SK-N-SH (cell line): ENCODE measurements at regions not wholly inside any gene's neighbourhood (a gene's known extent, or its start where the extent isn't known, plus 50 kb on each side); places are given as distances from the start of the nearest gene placed in this dataset.

Experiments
- CTCF ChIA-PET: fragments of 300-600, 350-600 bp; formaldehyde crosslinking; extraction: SDS; loops from one replicate; lab custom pipeline; 2021; lab: Yijun Ruan, JAX
- POLR2A ChIA-PET: fragments of 350-600 bp; sonication (Branson Sonifier 250); formaldehyde crosslinking; extraction: SDS; loops from one replicate; lab custom pipeline; 2020; ENCODE audit warnings: antibody characterized with exemption, inconsistent platforms; lab: Yijun Ruan, JAX
- DNase-seq: peaks from one replicate; pipeline ENCODE4 v3.0.0; 2012
- H2AFZ ChIP-seq: fragments of 200-600 bp; sonication (generic); 2 replicates; pipeline ENCODE4 v1.8.1; 2016; ENCODE audit warnings: antibody characterized with exemption, mild to moderate bottlenecking, low read depth
- H3F3A ChIP-seq: fragments of 200-600 bp; sonication (generic); replicated peaks from 2 replicates; pipeline ENCODE3; 2016; ENCODE audit warnings: antibody characterized with exemption, mild to moderate bottlenecking; ENCODE audit not compliant: insufficient read depth
- H3K27ac ChIP-seq, 2 experiments: fragments of 200-500 bp in 1 of 2; fragments of 200-600 bp in 1 of 2; sonication (Bioruptor generic) in 1 of 2; sonication (generic), shearing (Covaris generic) in 1 of 2; 2 replicates each; pipeline versions ENCODE4 v1.5.1 to v1.6.1; 2014 to 2016; ENCODE audit warnings: low read depth in 2 of 2, inconsistent platforms in 1 of 2, low read length in 1 of 2, mild to moderate bottlenecking in 1 of 2, mixed read lengths in 1 of 2
- H3K27me3 ChIP-seq: fragments of 200-600 bp; sonication (generic), shearing (Covaris generic); 2 replicates; pipeline ENCODE4 v1.6.1; 2016; ENCODE audit warnings: mixed run types; ENCODE audit not compliant: insufficient read depth
- H3K36me3 ChIP-seq, 2 experiments: fragments of 200-500 bp in 1 of 2; fragments of 200-600 bp in 1 of 2; sonication (Bioruptor generic) in 1 of 2; sonication (generic) in 1 of 2; replicated peaks in 1 of 2; 2 replicates each; pipeline versions ENCODE3 to v1.5.1; 2014 to 2016; ENCODE audit warnings: low read length in 1 of 2, mild to moderate bottlenecking in 1 of 2; ENCODE audit not compliant: insufficient read depth in 2 of 2, control insufficient read depth in 1 of 2
- H3K4me1 ChIP-seq, 2 experiments: fragments of 200-500 bp in 1 of 2; fragments of 200-600 bp in 1 of 2; sonication (Bioruptor generic) in 1 of 2; sonication (generic), shearing (Covaris generic) in 1 of 2; 2 replicates each; pipeline versions ENCODE4 v1.5.1 to v1.6.1; 2014 to 2016; ENCODE audit warnings: low read depth in 1 of 2, low read length in 1 of 2, mixed run types in 1 of 2; ENCODE audit not compliant: insufficient read depth in 2 of 2, control insufficient read depth in 1 of 2
- H3K4me2 ChIP-seq: fragments of 200-600 bp; sonication (generic), shearing (Covaris generic); 2 replicates; pipeline ENCODE4 v1.6.1; 2017; ENCODE audit warnings: mixed run types
- H3K4me3 ChIP-seq, 2 experiments: fragments of 200-500 bp in 1 of 2; fragments of 200-600 bp in 1 of 2; sonication (Bioruptor generic) in 1 of 2; sonication (generic), shearing (Covaris generic) in 1 of 2; 2 replicates each; pipeline versions ENCODE4 v1.5.1 to v1.8.1; 2014 to 2016; ENCODE audit warnings: low read depth in 2 of 2, inconsistent platforms in 1 of 2, low read length in 1 of 2, mild to moderate bottlenecking in 1 of 2, mixed read lengths in 1 of 2, moderate library complexity in 1 of 2
- H3K79me2 ChIP-seq: fragments of 200-600 bp; sonication (generic); 2 replicates; pipeline ENCODE4 v1.8.1; 2017; ENCODE audit warnings: mild to moderate bottlenecking; ENCODE audit not compliant: insufficient read depth
- H3K9ac ChIP-seq: fragments of 200-600 bp; sonication (generic); 2 replicates; pipeline ENCODE4 v1.6.1; 2017; ENCODE audit warnings: mixed run types
- H3K9me2 ChIP-seq: fragments of 200-600 bp; sonication (generic); 2 replicates; pipeline ENCODE4 v1.6.1; 2017; ENCODE audit warnings: mixed run types
- H3K9me3 ChIP-seq: fragments of 200-600 bp; sonication (generic); 2 replicates; pipeline ENCODE4 v1.6.1; 2017; ENCODE audit warnings: mixed run types, mild to moderate bottlenecking, moderate library complexity
- H4K20me1 ChIP-seq: fragments of 200-600 bp; sonication (generic); 2 replicates; pipeline ENCODE4 v1.6.1; 2017; ENCODE audit warnings: mild to moderate bottlenecking, mixed run types; ENCODE audit not compliant: insufficient read depth
- CHD2 ChIP-seq: fragments of 150-350 bp; IDR thresholded peaks from 2 replicates; pipeline ENCODE4 v1.6.1; 2018; ENCODE audit warnings: low read length; ENCODE audit not compliant: partially characterized antibody
- ELF1 ChIP-seq: IDR thresholded peaks from 2 replicates; pipeline ENCODE4 v1.4.0; 2012
- EP300 ChIP-seq, 2 experiments: IDR thresholded peaks; 2 replicates each; pipeline versions ENCODE4 v1.4.0 to v1.6.1; 2012; ENCODE audit warnings: borderline replicate concordance in 1 of 2, low read depth in 1 of 2, low read length in 1 of 2
- EZH2phosphoT487 ChIP-seq: fragments of 200-600 bp; sonication (generic); IDR thresholded peaks from 2 replicates; pipeline ENCODE4 v1.6.1; 2017; ENCODE audit warnings: low read depth, mixed run types, mild to moderate bottlenecking, antibody characterized with exemption, moderate library complexity, borderline replicate concordance
- FOSL2 ChIP-seq: IDR thresholded peaks from 2 replicates; pipeline ENCODE4 v1.4.0; 2012; ENCODE audit warnings: low read depth, mild to moderate bottlenecking, moderate library complexity, borderline replicate concordance
- FOXM1 ChIP-seq: IDR thresholded peaks from 2 replicates; pipeline ENCODE4 v1.4.0; 2012; ENCODE audit warnings: low read depth, mild to moderate bottlenecking
- MEF2A ChIP-seq: IDR thresholded peaks from 2 replicates; pipeline ENCODE4 v1.4.0; 2012; ENCODE audit warnings: low read depth, borderline replicate concordance
- MXI1 ChIP-seq: IDR thresholded peaks from 2 replicates; pipeline ENCODE4 v1.6.1; 2012; ENCODE audit warnings: mild to moderate bottlenecking, low read depth, low read length, improper control_type of control experiment
- NFIC ChIP-seq: IDR thresholded peaks from 2 replicates; pipeline ENCODE4 v1.4.0; 2012; ENCODE audit warnings: borderline replicate concordance
- PBX3 ChIP-seq: IDR thresholded peaks from 2 replicates; pipeline ENCODE4; 2012
- POLR2AphosphoS5 ChIP-seq: IDR thresholded peaks from 2 replicates; pipeline ENCODE4 v1.6.1; 2012; ENCODE audit warnings: low read depth, low read length
- RAD21 ChIP-seq: IDR thresholded peaks from 2 replicates; pipeline ENCODE4 v1.6.1; 2012; ENCODE audit warnings: mild to moderate bottlenecking, low read length
- RCOR1 ChIP-seq: fragments of 150-350 bp; IDR thresholded peaks from 2 replicates; pipeline ENCODE4 v1.6.1; 2017; ENCODE audit warnings: antibody characterized with exemption, low read length
- RFX5 ChIP-seq: IDR thresholded peaks from 2 replicates; pipeline ENCODE4 v1.6.1; 2012; ENCODE audit warnings: mild to moderate bottlenecking, improper control_type of control experiment, low read length
- RXRA ChIP-seq: IDR thresholded peaks from 2 replicates; pipeline ENCODE4 v1.4.0; 2012; ENCODE audit warnings: low read depth, mild to moderate bottlenecking, borderline replicate concordance
- SIN3A ChIP-seq: IDR thresholded peaks from 2 replicates; pipeline ENCODE4 v1.6.1; 2012; ENCODE audit warnings: low read depth, mild to moderate bottlenecking, low read length, moderate library complexity, borderline replicate concordance
- TAF1 ChIP-seq: IDR thresholded peaks from 2 replicates; pipeline ENCODE4 v1.6.1; 2012; ENCODE audit warnings: low read depth, mild to moderate bottlenecking, low read length, moderate library complexity, borderline replicate concordance
- TCF12 ChIP-seq: IDR thresholded peaks from 2 replicates; pipeline ENCODE4 v1.4.0; 2012
- TEAD4 ChIP-seq: IDR thresholded peaks from 2 replicates; pipeline ENCODE4 v1.4.0; 2012; ENCODE audit warnings: mild to moderate bottlenecking, borderline replicate concordance; ENCODE audit not compliant: insufficient read depth
- YY1 ChIP-seq: IDR thresholded peaks from 2 replicates; pipeline ENCODE4 v1.4.0; 2012; ENCODE audit warnings: low read depth, mild to moderate bottlenecking
- WGBS: methylation state at CpG from one replicate; pipeline ENCODE4 v1.1.6; 2017; ENCODE audit warnings: low lambda C conversion rate; 5-methylcytosine and 5-hydroxymethylcytosine counted together

- DNase-seq: no peak
- Histone ChIP-seq H3K27me3 (no peaks in the 10 kb centered on the region), H3K9ac (no peak overlapping the region), H3K4me1 (no peaks in the 10 kb centered on the region), H3K4me2 (no peak overlapping the region), H3K9me2 (no peaks in the 10 kb centered on the region), H3F3A (no peaks in the 10 kb centered on the region), H3K27ac (no peak overlapping the region), H3K79me2 (no peaks in the 10 kb centered on the region), H3K36me3 (no peaks in the 10 kb centered on the region), H4K20me1 (no peaks in the 10 kb centered on the region), H3K9me3 (no peaks in the 10 kb centered on the region), H2AFZ (no peak overlapping the region), H3K4me3 (no peak overlapping the region)
- WGBS: 30% methylated on average over 14 of the region's 20 CpGs
- POLR2A ChIA-PET: no interaction called here
- CTCF ChIA-PET: no interaction called here
- no peak for TF ChIP-seq FOSL2
- no peak for TF ChIP-seq TCF12
- no peak for TF ChIP-seq TAF1
- no peak for TF ChIP-seq MXI1
- TF ChIP-seq EZH2phosphoT487: no peak
- TF ChIP-seq CHD2: no peak
- no peak for TF ChIP-seq MEF2A
- TF ChIP-seq YY1: no peak
- no peak for TF ChIP-seq TEAD4
- no peak for TF ChIP-seq RFX5
- TF ChIP-seq EP300 (IDR thresholded peaks at IDR 0.05; ENCODE audit: borderline replicate concordance in 1 of 2, low read depth in 1 of 2, low read length in 1 of 2): no peak
- TF ChIP-seq SIN3A: no peak
- TF ChIP-seq POLR2AphosphoS5: no peak
- no peak for TF ChIP-seq RCOR1
- TF ChIP-seq FOXM1: no peak
- no peak for TF ChIP-seq RAD21
- TF ChIP-seq NFIC: no peak
- no peak for TF ChIP-seq RXRA
- TF ChIP-seq ELF1: no peak
- no peak for TF ChIP-seq PBX3
These were observed 427.4 kb downstream of the AACS start for GRCh38 chr12:125492354-125493270.
